SK-N-SH treated with all-trans-retinoic acid at 6 μM for 48 hours (cell line): ENCODE measurements at regions not wholly inside any gene's neighbourhood (a gene's known extent, or its start where the extent isn't known, plus 50 kb on each side); places are given as distances from the start of the nearest gene placed in this dataset.

Experiments used
- ATAC-seq: fragments of 200-7000 bp; cut with Tn5 transposase; 3 replicates; pipeline ENCODE4 v1.9.1; 2020; ENCODE audit warnings: mild to moderate bottlenecking, moderate library complexity
- ARNTL ChIP-seq: fragments of 450-650 bp; formaldehyde crosslinking; IDR thresholded peaks from 2 replicates; pipeline ENCODE4 v1.5.0; 2020; ENCODE audit warnings: low read depth, mild to moderate bottlenecking, moderate library complexity, borderline replicate concordance
- BACH2 ChIP-seq: fragments of 250-450 bp; sonication (Bioruptor Pico); IDR thresholded peaks from 2 replicates; pipeline ENCODE4 v1.9.0; 2021; ENCODE audit warnings: mild to moderate bottlenecking, borderline replicate concordance
- CSDC2 ChIP-seq: fragments of 250-450 bp; sonication (Bioruptor Pico); IDR thresholded peaks from 2 replicates; pipeline ENCODE4 v1.5.0; 2020; ENCODE audit warnings: mild to moderate bottlenecking, moderate library complexity
- CSRNP3 ChIP-seq: fragments of 250-450 bp; sonication (Bioruptor Pico); IDR thresholded peaks from 2 replicates; pipeline ENCODE4 v1.5.1; 2021; ENCODE audit warnings: mild to moderate bottlenecking, moderate library complexity
- ESRRG ChIP-seq: fragments of 250-450 bp; sonication (Bioruptor Pico); IDR thresholded peaks from 2 replicates; pipeline ENCODE4 v1.6.1; 2021; ENCODE audit warnings: mild to moderate bottlenecking
- GLIS3 ChIP-seq: fragments of 250-450 bp; sonication (Bioruptor Pico); IDR thresholded peaks from 2 replicates; pipeline ENCODE4 v1.5.0; 2020; ENCODE audit warnings: mild to moderate bottlenecking, moderate library complexity
- ISL1 ChIP-seq: fragments of 250-450 bp; sonication (Bioruptor Pico); IDR thresholded peaks from 2 replicates; pipeline ENCODE4 v2.1.2; 2022; ENCODE audit warnings: mild to moderate bottlenecking, moderate library complexity
- OSR1 ChIP-seq: fragments of 250-450 bp; sonication (Bioruptor Pico); IDR thresholded peaks from 2 replicates; pipeline ENCODE4 v1.8.0; 2022; ENCODE audit warnings: moderate library complexity, mild to moderate bottlenecking, inconsistent platforms
- PATZ1 ChIP-seq: fragments of 250-450 bp; sonication (Bioruptor Pico); IDR thresholded peaks from 2 replicates; pipeline ENCODE4 v1.8.0; 2020; ENCODE audit warnings: mild to moderate bottlenecking, moderate library complexity, borderline replicate concordance
- PPARA ChIP-seq: fragments of 250-450 bp; sonication (Bioruptor Pico); IDR thresholded peaks from 2 replicates; pipeline ENCODE4 v1.5.0; 2020; ENCODE audit warnings: mild to moderate bottlenecking, borderline replicate concordance
- RARB ChIP-seq: fragments of 250-450 bp; sonication (Bioruptor Pico); IDR thresholded peaks from 2 replicates; pipeline ENCODE4 v1.8.0; 2021; ENCODE audit warnings: mild to moderate bottlenecking, moderate library complexity
- TCF4 ChIP-seq: fragments of 250-450 bp; sonication (Bioruptor Pico); IDR thresholded peaks from 2 replicates; pipeline ENCODE4 v1.8.0; 2021; ENCODE audit warnings: mild to moderate bottlenecking, moderate library complexity, borderline replicate concordance
- TOX ChIP-seq: fragments of 250-450 bp; sonication (Bioruptor Pico); IDR thresholded peaks from 2 replicates; pipeline ENCODE4 v1.8.0; 2021; ENCODE audit warnings: mild to moderate bottlenecking, moderate library complexity, borderline replicate concordance
- TSHZ2 ChIP-seq: fragments of 250-450 bp; sonication (Bioruptor Pico); IDR thresholded peaks from 2 replicates; pipeline ENCODE4 v1.5.0; 2020; ENCODE audit warnings: mild to moderate bottlenecking, moderate library complexity
- ZC3H10 ChIP-seq: fragments of 250-450 bp; sonication (Bioruptor Pico); IDR thresholded peaks from 2 replicates; pipeline ENCODE4 v1.5.1; 2021; ENCODE audit warnings: mild to moderate bottlenecking, moderate library complexity
- ZFP3 ChIP-seq: fragments of 250-450 bp; sonication (Bioruptor Pico); IDR thresholded peaks from 2 replicates; pipeline ENCODE4 v1.5.0; 2020; ENCODE audit warnings: mild to moderate bottlenecking, moderate library complexity
- ZFP30 ChIP-seq: fragments of 450-650 bp; formaldehyde crosslinking; IDR thresholded peaks from 2 replicates; pipeline ENCODE4 v1.5.0; 2022; ENCODE audit warnings: mild to moderate bottlenecking, moderate library complexity
- ZNF565 ChIP-seq: fragments of 450-650 bp; formaldehyde crosslinking; conservative IDR thresholded peaks from 2 replicates; pipeline ENCODE4 v1.5.0; 2020; ENCODE audit warnings: low read depth, mild to moderate bottlenecking, moderate library complexity
- ZNF70 ChIP-seq: fragments of 450-650 bp; formaldehyde crosslinking; IDR thresholded peaks from 2 replicates; pipeline ENCODE4 v1.5.0; 2020; ENCODE audit warnings: mild to moderate bottlenecking, moderate library complexity
- ZNF8 ChIP-seq: fragments of 450-650 bp; formaldehyde crosslinking; IDR thresholded peaks from 2 replicates; pipeline ENCODE4 v1.5.0; 2020; ENCODE audit warnings: mild to moderate bottlenecking, moderate library complexity
- TF ChIP-seq, protein P1 (sequence below): fragments of 250-450 bp; sonication (Bioruptor Pico); IDR thresholded peaks from 2 replicates; pipeline ENCODE4 v1.8.0; 2021; ENCODE audit warnings: low read depth, mild to moderate bottlenecking, moderate library complexity, borderline replicate concordance
- TF ChIP-seq, protein P2 (sequence below): fragments of 250-450 bp; sonication (Bioruptor Pico); IDR thresholded peaks from 2 replicates; pipeline ENCODE4 v1.5.1; 2020; ENCODE audit warnings: low read depth, mild to moderate bottlenecking, moderate library complexity

- no peak for TF ChIP-seq PATZ1 (CRISPR knock-in tag)
- no peak for TF ChIP-seq ZNF70
- TF ChIP-seq OSR1 (CRISPR knock-in tag): no peak
- no peak for TF ChIP-seq ZFP3 (CRISPR knock-in tag)
- TF ChIP-seq RARB (CRISPR knock-in tag): no peak
- no peak for TF ChIP-seq ZNF565 (CRISPR knock-in tag)
- TF ChIP-seq ZNF8 (CRISPR knock-in tag): no peak
- TF ChIP-seq TCF4 (CRISPR knock-in tag): no peak
- no peak for TF ChIP-seq ZC3H10 (CRISPR knock-in tag)
Measured at GRCh38 chr10:36117231-36117630, 475.1 kb upstream of the FZD8 start (continued).

GRCh38 chr10:36116731-36117130 lies 474.6 kb upstream of the FZD8 start:
- ATAC-seq: no peak
- TF ChIP-seq ESRRG (CRISPR knock-in tag) (no peak), TCF4 (CRISPR knock-in tag) (no peak), CSRNP3 (CRISPR knock-in tag) (no peak), BACH2 (CRISPR knock-in tag) (no peak), ARNTL (CRISPR knock-in tag) (no peak), ZNF8 (CRISPR knock-in tag) (no peak), ISL1 (CRISPR knock-in tag) (no peak), ZNF70 (no peak), CSDC2 (CRISPR knock-in tag) (no peak), TSHZ2 (CRISPR knock-in tag) (no peak), GLIS3 (CRISPR knock-in tag) (no peak), ZFP30 (CRISPR knock-in tag) (no peak), ZFP3 (CRISPR knock-in tag) (no peak), PATZ1 (CRISPR knock-in tag) (no peak)
- TF ChIP-seq, protein P1, sequence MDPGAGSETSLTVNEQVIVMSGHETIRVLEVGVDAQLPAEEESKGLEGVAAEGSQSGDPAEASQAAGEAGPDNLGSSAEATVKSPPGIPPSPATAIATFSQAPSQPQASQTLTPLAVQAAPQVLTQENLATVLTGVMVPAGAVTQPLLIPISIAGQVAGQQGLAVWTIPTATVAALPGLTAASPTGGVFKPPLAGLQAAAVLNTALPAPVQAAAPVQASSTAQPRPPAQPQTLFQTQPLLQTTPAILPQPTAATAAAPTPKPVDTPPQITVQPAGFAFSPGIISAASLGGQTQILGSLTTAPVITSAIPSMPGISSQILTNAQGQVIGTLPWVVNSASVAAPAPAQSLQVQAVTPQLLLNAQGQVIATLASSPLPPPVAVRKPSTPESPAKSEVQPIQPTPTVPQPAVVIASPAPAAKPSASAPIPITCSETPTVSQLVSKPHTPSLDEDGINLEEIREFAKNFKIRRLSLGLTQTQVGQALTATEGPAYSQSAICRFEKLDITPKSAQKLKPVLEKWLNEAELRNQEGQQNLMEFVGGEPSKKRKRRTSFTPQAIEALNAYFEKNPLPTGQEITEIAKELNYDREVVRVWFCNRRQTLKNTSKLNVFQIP: no peak
- TF ChIP-seq, all 23 proteins: peak for 0

GRCh38 chr10:36116040-36116439 lies 473.9 kb upstream of the FZD8 start:
- no peak for ATAC-seq
- TF ChIP-seq TSHZ2 (CRISPR knock-in tag): no peak
- no peak for TF ChIP-seq GLIS3 (CRISPR knock-in tag)
- no peak for TF ChIP-seq PPARA (CRISPR knock-in tag)
- TF ChIP-seq, protein P2, sequence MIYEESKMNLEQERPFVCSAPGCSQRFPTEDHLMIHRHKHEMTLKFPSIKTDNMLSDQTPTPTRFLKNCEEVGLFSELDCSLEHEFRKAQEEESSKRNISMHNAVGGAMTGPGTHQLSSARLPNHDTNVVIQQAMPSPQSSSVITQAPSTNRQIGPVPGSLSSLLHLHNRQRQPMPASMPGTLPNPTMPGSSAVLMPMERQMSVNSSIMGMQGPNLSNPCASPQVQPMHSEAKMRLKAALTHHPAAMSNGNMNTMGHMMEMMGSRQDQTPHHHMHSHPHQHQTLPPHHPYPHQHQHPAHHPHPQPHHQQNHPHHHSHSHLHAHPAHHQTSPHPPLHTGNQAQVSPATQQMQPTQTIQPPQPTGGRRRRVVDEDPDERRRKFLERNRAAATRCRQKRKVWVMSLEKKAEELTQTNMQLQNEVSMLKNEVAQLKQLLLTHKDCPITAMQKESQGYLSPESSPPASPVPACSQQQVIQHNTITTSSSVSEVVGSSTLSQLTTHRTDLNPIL (CRISPR knock-in tag): no peak
- no peak for TF ChIP-seq ARNTL (CRISPR knock-in tag)
- TF ChIP-seq CSRNP3 (CRISPR knock-in tag): no peak
- no peak for TF ChIP-seq ZFP30 (CRISPR knock-in tag)
- no peak for TF ChIP-seq ESRRG (CRISPR knock-in tag)
- no peak for TF ChIP-seq ZC3H10 (CRISPR knock-in tag)
- TF ChIP-seq ISL1 (CRISPR knock-in tag): no peak
- no peak for TF ChIP-seq ZNF8 (CRISPR knock-in tag)
- no peak for TF ChIP-seq TOX
- TF ChIP-seq RARB (CRISPR knock-in tag): no peak
- no peak for TF ChIP-seq OSR1 (CRISPR knock-in tag)
